RWPE2 (cell line): ENCODE measurements at regions not wholly inside any gene's neighbourhood (a gene's known extent, or its start where the extent isn't known, plus 50 kb on each side); places are given as distances from the start of the nearest gene placed in this dataset.
"Not testable (repeated sequence)": the region's sequence is repeated elsewhere in the genome, so short reads cannot be mapped to it uniquely, and the experiment has no call there.

Source experiments
- ATAC-seq: fragments of 200-7000 bp; cut with Tn5 transposase; 3 replicates; pipeline ENCODE4 v1.9.1; 2021; ENCODE audit warnings: low read depth
- DNase-seq: peaks from one replicate; pipeline ENCODE4 v3.0.0-alpha.2; 2020; ENCODE audit warnings: low spot score
- H3K27ac ChIP-seq: fragments of 450-650 bp; 2 replicates; pipeline ENCODE4 v1.5.1; 2017; ENCODE audit warnings: mild to moderate bottlenecking; ENCODE audit not compliant: poor library complexity, severe bottlenecking
- H3K27me3 ChIP-seq: fragments of 250-450 bp; sonication (Bioruptor Pico); 2 replicates; pipeline ENCODE4 v1.5.1; 2021; ENCODE audit warnings: mild to moderate bottlenecking, moderate library complexity; ENCODE audit not compliant: insufficient read depth, poor library complexity, severe bottlenecking
- H3K36me3 ChIP-seq: fragments of 250-450 bp; sonication (Bioruptor Pico); 2 replicates; pipeline ENCODE4 v1.5.1; 2020; ENCODE audit warnings: low read depth, mild to moderate bottlenecking, moderate library complexity
- H3K4me1 ChIP-seq: fragments of 250-450 bp; sonication (Bioruptor Pico); 2 replicates; pipeline ENCODE4 v1.5.1; 2021; ENCODE audit warnings: mild to moderate bottlenecking, moderate library complexity; ENCODE audit not compliant: insufficient read depth, poor library complexity, severe bottlenecking
- H3K4me3 ChIP-seq: fragments of 250-450 bp; sonication (Bioruptor Pico); 2 replicates; pipeline ENCODE4 v1.5.1; 2021; ENCODE audit warnings: mild to moderate bottlenecking, moderate library complexity; ENCODE audit not compliant: severe bottlenecking
- H3K9me3 ChIP-seq: fragments of 250-450 bp; sonication (Bioruptor Pico); 2 replicates; pipeline ENCODE4 v1.5.1; 2021; ENCODE audit warnings: mild to moderate bottlenecking, moderate library complexity; ENCODE audit not compliant: severe bottlenecking
- CTCF ChIP-seq: fragments of 450-650 bp; IDR thresholded peaks from one replicate; pipeline ENCODE4 v1.5.1; 2017; ENCODE audit warnings: mild to moderate bottlenecking, moderate library complexity; ENCODE audit not compliant: poor library complexity, severe bottlenecking

DNA sequence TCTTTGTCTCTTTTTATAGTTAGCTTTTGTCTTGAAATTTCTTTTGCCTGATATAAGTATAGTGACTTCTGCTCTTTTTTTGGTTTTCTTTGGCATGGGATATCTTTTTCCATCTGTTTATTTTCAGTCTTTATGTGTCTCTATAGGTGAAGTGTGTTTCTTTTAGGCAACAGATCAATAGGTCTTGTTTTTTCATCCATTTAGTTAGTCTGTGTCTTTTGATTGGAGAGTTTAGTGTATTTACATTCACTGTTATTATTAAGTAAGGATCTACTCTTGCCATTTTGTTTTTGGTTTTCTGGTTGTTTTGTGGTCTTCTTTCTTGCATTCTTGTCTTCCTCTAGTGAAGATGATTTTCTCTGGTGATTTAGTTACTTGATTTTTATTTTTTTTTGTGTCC is 190.2 kb downstream of the CCDC74A start:
- H3K36me3 ChIP-seq, H3K9me3 ChIP-seq, H3K27me3 ChIP-seq, H3K4me3 ChIP-seq, ATAC-seq, H3K27ac ChIP-seq, H3K4me1 ChIP-seq, DNase-seq: not testable (repeated sequence)

DNA sequence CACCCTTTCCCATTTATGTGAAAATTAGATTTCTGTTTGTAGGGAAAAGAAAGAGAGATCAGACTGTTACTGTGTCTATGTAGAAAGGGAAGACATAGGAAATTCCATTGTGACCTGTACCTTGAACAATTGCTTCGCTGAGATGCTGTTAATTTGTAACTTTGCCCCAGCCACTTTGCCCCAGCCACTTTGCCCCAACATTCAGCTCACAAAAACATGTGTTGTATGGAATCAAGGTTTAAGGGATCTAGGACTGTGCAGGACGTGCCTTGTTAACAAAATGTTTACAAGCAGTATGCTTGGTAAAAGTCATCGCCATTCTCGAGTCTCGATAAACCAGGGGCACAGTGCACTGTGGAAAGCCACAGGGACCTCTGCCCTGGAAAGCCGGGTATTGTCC is 193.5 kb downstream of the CCDC74A start:
- not testable (repeated sequence) for H3K9me3 ChIP-seq, DNase-seq, H3K27me3 ChIP-seq, H3K27ac ChIP-seq, H3K4me1 ChIP-seq, H3K4me3 ChIP-seq, H3K36me3 ChIP-seq, ATAC-seq

- not testable (repeated sequence) for H3K27me3 ChIP-seq, H3K36me3 ChIP-seq, H3K27ac ChIP-seq, H3K4me1 ChIP-seq, H3K4me3 ChIP-seq, H3K9me3 ChIP-seq, ATAC-seq, DNase-seq
Measured at GRCh38 chr2:131722256-131722655, 194.6 kb downstream of the CCDC74A start.

DNA sequence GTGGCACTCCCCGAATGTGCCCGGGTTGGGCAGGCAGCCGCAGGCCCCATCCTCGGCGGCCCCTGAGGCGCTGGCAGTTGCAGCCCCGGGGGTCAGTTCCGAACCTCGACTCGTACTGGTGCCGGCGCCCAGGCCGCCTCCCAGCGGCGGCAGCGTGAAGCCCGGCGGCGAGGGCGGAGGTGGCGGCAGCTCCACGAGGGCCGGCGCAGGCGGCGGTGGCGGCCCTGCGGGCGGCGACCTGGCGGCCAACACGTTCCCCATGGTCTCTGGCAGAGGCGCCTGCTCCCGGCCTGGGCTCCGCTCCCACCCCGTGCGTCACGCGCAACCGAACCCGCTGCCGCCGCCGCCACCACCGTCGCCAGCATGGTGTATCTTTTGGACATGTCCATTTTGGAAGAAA is 196.3 kb downstream of the CCDC74A start:
- no peaks in the 10 kb centered on the region for H3K9me3 ChIP-seq
- no peaks in the 10 kb centered on the region for H3K27me3 ChIP-seq
- no peak overlapping the region for H3K27ac ChIP-seq
- ATAC-seq = no peak
- no peak for TF ChIP-seq CTCF
- H3K36me3 ChIP-seq = no peaks in the 10 kb centered on the region
- H3K4me3 ChIP-seq = no peak overlapping the region
- H3K4me1 ChIP-seq = no peaks in the 10 kb centered on the region
- no peak for DNase-seq

DNA sequence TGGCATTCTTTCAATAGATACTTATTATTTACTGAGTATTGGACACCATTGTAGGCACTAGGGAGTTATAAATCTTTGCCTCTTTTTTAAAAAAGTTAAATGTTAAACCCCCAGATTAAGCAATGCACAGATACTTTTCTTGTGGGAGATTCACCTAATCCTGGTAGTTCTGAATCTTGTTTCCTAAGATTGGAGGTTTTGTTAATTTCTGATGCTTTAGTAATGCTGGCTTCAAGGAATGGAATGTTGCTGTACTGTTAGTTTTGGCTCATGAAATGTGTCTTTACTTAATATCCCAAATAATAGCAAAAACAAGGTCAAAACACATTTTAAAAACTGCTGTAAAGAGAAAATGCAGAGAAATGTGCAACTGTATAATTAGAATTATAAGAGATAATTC is 200.8 kb downstream of the CCDC74A start:
- not testable (repeated sequence) for H3K9me3 ChIP-seq, H3K36me3 ChIP-seq, H3K27ac ChIP-seq, ATAC-seq, H3K4me3 ChIP-seq, H3K4me1 ChIP-seq, DNase-seq, H3K27me3 ChIP-seq

DNA sequence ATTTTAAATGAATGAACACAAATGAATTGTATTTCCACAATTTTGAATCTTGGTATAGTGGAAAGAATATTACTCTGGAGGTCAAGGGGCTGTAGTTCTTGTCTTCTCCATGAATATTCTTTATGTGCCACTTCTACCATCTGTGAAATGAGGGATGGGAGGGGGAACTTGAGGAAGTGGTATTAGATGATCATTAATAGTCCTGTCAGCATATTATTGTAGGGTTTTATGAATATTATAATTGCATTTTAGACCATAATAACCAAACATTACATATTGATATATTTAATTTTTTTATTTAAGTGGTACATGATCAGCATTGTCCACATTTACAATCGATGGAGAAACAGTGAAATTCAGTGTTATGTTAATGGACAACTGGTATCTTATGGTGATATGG is 205.8 kb downstream of the CCDC74A start:
- not testable (repeated sequence) for H3K27me3 ChIP-seq, H3K4me3 ChIP-seq, ATAC-seq

GRCh38 chr2:131736406-131736805 is 208.7 kb downstream of the CCDC74A start:
- not testable (repeated sequence) for DNase-seq, H3K27ac ChIP-seq, H3K36me3 ChIP-seq, H3K4me3 ChIP-seq, ATAC-seq, H3K27me3 ChIP-seq, H3K9me3 ChIP-seq, H3K4me1 ChIP-seq

More for the DNA sequence above, 205.8 kb downstream of the CCDC74A start:
- H3K27ac ChIP-seq, H3K4me1 ChIP-seq, H3K9me3 ChIP-seq, H3K36me3 ChIP-seq, DNase-seq: not testable (repeated sequence)

GRCh38 chr2:131738533-131738932 is 210.8 kb downstream of the CCDC74A start:
- H3K9me3 ChIP-seq, H3K27ac ChIP-seq, DNase-seq, ATAC-seq, H3K4me3 ChIP-seq, H3K27me3 ChIP-seq, H3K36me3 ChIP-seq, H3K4me1 ChIP-seq: not testable (repeated sequence)

DNA sequence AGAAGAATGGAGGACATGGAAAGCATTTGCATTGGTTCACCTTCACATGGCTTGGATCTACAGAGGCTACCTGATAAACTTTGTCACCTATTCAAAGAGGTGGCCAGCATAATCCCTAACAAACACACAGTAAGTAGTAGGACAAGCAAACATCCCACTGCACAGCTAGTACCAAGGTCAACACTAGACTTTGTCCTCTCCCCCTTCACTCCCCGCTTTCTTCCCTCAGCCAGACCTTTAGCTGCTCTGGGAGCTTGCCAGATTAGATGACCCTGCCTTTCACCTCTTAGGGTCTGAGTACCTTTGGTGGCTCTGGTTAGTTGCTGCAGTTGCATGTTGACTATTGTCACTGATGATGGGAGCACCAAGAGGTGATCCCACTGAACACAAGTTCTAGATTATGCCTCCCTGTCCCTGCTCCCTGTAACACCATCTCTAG is 211.3 kb downstream of the CCDC74A start:
- not testable (repeated sequence) for H3K27me3 ChIP-seq, DNase-seq, H3K36me3 ChIP-seq, H3K4me1 ChIP-seq, H3K4me3 ChIP-seq, H3K9me3 ChIP-seq, H3K27ac ChIP-seq, ATAC-seq
